NCI-H187 (cell line): ENCODE measurements at regions not wholly inside any gene's neighbourhood (a gene's known extent, or its start where the extent isn't known, plus 50 kb on each side); places are given as distances from the start of the nearest gene placed in this dataset.

Experiments used
- DNase-seq, 2 experiments: peaks; one replicate each; lab custom pipeline; 2025; lab: John Stamatoyannopoulos, UW

DNA sequence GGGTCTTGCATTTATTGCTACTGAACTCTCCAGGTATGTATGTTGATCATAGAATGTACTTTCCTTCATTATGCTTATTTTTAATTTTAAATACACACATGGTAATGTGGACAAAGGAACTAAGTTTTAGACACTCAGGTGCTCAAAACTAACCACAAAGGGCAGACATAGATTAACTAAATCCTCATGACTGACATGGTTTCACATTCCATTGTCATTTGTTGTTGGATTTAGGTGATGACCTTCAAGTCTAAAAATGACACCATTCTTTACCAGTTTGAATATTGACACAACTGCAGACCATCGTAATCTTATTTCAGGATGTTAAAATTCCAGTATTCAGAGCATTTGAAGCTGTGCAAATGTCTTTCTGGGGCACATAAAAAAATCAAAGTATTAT lies 128.4 kb downstream of the BBS10 start:
- DNase-seq: no peak

DNA sequence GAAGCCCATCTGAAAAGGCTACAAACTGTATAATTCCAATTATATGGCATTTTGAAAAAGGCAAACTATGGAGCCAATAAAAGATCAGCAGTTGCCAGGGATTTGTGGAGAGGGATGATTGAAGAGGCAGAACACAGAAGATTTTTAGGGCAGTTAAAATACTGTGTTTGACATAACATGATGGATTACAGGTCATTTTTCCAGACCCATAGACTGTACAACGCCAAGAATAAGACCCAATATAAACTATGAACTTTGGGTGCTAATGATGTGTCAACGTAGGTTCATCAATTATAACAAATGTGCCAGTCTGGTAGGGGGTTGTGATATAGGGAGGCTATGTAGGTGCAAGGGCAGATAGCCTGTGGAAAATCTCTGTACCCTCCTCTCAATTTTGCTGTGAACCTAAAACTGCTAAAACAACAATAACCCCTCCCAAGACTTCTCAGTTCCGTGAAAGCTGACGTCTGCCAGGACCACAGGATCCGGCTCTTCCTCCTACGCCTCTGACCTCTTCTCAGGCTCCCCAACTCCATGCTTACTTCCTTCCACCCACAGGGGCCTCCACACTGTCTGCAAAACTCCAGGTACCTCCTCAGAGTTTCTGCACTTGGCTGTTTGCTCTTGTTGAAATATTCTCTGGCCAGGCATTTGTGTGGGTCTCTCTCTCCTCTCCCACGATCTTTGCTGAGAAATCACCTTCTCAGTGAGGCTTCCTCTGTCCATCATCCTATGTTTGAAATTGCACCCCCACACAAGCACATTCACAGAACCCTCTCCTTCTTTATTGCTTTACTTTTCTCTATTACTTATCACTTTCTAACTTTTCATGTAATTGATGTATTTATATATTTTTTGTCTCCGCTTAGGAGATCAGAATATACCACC lies 131.4 kb downstream of the BBS10 start:
- no peak for DNase-seq

DNA sequence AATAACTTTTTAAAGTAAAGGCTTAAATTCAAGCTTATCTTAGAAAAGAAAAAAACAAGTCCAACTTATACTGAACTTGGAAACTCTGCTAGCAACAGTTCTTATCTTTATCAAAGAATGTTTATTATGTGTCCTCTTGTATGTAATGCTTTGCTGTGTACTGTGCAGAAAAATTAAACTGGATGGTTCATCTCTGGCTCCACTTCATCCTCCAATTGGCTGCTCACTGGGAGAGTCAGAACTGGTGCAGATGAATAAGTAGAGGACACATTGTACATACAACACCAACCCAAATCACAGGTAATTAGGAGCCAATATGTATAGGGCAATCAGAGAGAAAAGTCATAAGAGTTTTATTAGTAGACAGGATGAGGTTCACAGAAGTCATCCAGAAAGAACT lies 123.6 kb upstream of the NAP1L1 start:
- DNase-seq: no peak

DNA sequence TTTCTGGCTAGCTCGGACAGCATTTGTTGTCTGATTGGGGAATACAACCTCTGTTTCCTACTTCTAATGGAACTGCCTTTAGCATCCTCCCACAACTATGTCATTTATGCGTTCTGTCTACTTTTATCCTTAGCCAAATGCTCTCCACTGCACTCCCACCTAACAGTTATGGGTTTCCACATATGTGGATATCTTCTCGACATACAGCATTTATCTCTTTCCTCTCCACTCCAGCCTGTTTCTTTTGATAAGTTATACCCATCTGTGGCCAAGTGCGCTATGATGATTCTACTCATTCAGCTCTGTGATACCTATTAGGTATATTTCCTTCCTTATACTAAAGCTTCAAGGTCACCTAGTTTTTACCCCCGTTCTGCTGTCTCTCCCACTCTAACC lies 122.2 kb upstream of the NAP1L1 start:
- no peak for DNase-seq

DNA sequence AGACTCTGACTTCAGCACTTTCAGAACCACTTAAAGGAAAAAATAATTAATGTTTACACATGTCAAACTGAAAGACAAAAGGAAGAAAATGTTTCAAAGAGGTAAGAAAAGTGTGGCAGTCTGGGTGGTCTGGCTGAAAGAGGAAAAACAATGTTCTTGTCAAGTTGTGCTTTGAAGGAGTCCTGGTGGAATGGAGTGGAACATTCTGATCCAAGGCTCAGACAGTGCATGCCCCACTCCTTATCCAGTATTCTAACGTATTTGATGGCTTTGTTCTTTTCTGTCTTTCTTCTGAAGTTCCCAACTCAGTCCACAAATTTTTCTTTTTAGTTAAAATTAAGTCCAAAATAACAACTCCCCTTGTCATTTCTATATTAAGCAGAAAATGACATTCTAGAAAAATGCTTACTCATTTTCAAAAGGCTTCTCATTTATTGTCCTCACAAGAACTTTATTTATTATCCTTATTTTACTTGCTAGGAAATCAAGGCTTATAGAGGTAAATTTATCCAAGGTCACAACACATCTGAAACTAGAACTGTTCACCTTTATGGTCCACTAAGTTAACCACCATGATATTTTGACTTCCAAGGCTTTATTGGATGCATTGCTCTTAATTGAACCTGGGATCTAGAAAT lies 121.7 kb upstream of the NAP1L1 start:
- no peak for DNase-seq

DNA sequence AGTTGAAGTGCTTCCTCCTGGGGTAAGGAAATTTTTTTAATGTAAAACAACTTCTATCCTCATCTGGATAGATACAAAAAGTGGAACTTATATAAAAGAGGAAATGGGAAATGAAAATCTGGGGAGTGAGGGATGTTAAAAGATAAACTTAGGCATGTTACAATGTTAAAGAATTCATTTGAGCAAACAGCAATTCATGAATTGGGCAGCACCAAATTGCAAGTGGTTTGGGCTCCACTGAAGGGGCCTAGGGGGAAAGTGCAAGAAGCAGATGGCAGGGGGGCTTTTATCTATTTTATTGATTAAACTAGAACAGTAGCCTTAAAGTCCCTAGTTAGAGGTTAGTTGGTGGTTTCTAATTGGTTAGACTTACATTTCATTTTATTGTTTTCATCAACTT lies 118.1 kb upstream of the NAP1L1 start:
- no peak for DNase-seq

DNA sequence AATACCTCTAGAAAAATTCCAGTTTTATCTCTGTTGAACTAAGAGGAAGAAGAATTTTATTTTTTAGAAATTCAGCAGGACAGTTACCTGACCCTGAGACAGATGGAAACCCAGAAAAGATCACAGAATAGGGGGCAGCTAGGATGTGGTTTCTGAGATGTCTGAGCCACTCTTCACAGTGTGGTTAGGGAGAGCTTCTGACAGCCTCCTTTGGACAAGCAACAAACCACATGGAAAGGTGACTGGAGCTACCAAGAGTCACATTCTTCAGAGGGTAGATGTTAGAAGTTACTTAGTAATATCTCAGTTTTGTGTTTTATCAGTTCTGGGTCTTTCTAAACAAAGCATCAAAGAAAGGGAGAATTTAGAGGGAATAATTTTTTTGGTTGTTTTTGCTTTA lies 117.3 kb upstream of the NAP1L1 start:
- no peak for DNase-seq

DNA sequence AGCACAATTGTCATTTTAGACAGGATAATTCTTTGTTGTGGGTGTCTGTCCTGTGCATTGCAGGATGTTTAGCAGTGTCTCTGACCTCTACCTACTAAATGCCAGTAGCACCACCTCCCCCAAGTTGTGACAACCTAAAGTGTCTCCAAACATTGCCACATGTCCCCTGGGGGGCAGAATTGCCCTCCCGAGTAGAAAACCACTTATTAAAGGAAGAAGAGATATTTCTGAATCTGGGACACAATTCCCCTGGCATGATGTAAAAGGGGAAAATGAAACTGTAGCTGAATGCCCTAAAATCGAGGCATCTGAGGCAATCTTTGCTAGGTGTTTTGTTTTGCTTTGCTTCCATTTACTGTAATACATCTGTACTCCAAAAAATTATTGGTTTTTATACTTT lies 116.8 kb upstream of the NAP1L1 start:
- DNase-seq: no peak

DNA sequence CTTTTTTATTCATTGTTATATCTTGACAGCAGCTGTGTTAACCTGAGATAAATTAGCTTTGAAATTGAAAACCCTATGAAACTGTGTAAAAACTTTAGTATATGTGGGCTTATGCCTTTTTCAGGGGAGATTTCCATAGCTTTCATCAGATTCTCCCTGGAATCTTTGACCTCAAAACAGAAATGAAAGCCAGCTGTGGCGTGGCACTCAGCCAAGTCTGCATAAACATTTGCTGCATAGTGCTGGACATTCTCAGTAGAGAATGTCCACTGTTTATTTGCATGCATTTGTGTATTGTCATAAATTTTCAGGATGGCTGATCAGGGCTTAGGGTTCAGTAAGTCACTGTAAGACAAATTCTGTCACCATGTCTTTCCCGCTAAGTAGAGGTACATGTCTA lies 115.3 kb upstream of the NAP1L1 start:
- no peak for DNase-seq

DNA sequence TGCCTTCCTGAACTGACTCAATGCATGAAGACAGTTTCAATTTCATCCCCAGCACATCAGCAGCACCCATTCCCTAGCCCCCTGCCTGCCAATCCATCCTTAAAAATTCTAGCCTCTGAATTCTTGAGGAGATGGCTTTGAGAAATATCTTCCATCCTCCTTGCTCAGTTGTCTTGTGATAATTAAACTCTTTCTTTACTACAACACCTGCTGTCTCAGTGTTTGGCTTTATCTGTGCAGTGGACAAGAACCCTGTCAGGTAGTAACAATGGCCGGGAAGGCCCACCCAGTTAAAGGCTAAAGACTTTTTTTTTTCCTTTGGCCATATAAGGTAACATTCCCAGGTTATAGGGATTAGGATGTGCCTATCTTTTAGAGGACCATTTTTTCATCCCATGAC lies 114.4 kb upstream of the NAP1L1 start:
- DNase-seq: no peak

DNA sequence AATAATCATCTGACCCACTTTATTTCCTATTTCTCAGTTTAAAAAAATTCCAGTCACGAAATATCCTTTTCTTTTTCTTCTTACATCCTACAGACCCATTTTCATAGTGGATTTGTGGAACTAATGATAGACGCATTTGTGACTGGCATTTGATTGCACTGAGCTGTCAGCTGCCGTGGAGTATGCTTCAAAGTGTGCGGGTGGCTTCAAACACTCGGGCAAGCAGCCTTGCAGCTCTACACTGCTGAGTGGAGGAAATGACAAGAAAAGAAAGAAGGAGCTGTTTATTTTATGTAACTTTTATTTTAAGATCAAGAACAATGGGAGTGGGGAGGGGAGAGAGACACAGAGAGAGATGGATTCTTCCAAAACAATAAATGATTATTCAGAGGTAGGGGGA lies 112.8 kb upstream of the NAP1L1 start:
- no peak for DNase-seq

DNA sequence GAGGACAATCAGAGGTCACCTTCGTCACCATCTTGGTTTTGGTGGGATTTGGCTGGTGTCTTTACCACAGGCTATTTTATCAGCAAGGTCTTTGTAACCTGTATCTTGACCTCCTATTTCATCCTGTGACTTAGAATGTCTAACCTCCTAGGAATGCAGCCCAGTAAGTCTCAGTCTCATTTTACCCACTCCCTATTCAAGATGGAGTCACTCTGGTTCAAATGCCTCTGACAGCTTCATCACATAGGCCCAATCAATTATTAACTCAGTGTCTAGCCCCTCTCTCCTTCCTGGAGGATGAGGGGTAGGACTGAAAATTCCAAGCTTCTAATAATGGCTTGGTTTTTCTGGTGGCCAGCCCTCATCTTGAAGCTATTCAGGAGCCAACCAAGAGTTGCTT lies 111.4 kb upstream of the NAP1L1 start:
- no peak for DNase-seq

DNA sequence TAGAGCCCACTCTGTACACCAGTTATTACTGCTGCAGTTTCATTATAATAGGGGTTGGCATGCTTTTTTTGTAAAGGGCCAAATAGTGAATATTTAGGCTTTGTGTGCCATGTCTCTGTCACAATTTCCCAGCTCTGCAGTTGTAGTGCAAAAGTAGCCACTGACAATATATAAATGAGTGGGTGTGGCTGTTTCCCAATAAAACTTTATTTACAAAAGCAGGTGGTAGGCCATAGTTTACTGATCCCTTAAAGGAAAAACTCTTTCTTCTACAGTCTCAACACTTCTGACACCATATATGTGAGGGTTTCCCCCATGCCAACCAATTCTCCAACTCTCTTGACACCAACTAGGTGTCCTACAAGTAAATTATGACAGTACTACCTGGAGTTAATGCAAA lies 110.2 kb upstream of the NAP1L1 start:
- no peak for DNase-seq

DNA sequence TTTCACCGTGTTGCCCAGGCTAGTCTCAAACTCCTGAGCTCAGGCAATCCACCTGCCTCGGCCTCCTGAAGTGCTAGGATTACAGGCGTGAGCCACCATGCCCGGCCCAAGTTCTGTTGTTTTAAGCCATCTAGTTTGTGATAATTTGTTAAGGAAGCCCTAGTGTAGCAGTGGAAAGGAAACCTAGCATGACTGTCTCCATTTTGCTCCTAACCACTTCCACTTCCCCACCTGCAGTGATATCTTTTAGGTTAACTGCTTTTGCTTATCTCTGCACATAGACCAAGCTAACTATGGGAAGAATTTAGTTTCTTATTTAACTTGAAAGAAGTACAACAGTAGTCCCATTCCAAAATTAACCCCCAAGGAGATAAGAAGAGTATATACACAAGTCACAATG lies 109.5 kb upstream of the NAP1L1 start:
- no peak for DNase-seq

DNA sequence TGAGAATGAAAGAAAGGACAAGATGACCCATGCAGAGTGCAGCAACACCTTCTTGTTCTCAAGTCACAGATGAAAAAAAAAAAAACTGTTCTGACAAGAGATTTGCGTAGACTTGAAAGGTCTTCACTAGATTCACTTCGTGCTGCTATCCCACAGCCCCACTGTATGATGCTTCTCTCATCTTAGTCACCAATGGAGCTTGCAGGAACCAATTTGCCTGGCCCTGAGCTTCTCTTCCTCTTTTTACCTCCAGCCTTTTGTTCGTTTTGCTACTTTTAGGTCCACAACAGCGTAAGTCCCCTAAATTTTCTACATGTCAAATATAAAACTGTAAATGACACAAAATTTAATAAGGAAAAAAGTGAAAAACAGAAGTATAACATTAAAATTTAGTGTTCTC lies 107.9 kb upstream of the NAP1L1 start:
- no peak for DNase-seq

DNA sequence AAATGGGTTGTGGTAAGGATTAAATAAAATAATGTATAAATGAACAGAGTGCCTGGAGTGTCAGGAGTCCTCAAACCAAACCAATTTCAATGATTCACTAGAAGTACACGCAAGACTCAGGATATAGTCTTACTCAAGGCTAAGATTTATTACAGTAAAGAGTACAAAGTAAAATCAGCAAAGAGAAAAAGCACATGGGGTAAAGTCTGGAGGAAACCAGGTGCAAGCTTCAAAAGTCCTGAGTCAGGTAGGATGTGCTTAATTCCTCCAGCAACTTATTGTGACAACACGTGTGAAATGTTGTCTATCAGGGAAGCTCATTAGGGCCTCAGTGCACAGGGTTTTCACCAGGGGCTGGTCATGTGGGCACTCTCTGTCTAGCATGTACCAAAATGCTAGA lies 105.8 kb upstream of the NAP1L1 start:
- no peak for DNase-seq

DNA sequence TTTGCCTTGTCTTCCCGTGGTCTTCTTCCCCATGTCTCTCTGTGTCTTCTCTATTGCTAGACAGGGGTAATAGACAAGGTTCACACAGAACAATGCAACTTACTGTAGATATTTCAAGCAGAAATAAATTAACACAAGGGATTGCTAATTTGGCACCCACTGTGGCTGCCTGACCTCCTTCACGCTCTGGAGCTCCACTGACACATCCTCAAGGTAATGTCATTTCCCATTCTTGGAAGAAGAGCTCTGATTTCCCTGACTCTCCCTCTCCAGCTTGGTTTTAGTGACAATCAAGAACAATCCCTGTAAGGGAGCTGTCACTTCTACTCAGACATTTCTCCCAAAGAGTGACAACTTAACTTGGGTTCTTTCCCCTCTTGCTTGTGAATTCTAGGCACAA lies 105.4 kb upstream of the NAP1L1 start:
- DNase-seq: no peak

DNA sequence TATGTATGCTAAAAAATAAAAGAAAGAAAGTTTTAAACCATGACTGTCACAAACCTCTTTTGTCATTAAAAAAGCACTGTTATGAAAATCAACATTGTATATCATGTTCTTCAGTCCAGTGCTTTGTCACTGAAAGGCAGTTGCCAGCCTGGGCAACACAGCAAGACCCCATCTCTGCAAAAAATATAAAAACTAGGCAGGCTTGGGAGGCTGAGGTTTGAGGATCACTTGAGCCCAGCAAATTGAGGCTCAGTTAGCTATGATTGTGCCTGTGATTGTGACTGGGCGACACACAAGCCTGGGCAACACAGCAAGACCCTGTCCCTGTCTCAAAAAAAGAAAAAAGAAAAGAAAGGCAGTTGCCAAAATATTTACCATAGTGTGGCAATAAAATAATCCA lies 102.7 kb upstream of the NAP1L1 start:
- no peak for DNase-seq

DNA sequence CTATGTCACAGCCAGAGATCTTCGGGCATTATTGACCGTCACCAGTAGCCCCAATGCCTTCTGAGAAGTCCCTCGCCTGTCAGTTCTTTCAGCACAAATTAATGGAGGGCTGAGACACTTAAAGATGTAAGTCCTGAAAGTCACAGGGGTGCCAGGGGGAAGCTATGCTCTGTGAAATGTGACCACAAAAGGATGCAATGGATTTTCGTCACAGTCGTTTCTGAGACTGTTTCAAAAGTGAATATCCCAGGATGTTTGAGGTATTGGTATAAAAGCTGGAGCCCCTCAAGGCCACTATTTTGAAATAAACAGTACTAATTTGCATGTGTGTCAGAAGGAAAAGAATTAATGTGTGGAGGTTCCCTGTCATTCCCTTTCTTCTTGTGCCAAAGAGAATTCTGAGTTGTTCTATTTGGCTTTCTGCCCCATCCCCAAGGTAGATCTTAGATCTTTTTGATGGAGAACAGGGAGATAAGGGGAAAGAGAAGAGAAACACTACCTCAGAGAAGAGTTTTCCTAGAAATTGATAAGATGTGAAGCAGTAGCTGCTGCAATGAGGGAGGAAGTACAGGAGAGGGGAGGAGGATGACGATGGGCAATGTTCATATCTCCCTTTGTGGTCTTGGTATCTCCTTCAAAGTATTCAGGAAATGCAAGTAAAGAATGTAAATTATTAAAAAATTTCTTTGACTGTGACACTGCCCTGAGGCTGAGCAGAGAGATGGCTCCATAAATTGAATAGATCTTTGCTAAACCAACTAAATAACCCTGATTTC lies 101.8 kb upstream of the NAP1L1 start:
- DNase-seq: no peak

DNA sequence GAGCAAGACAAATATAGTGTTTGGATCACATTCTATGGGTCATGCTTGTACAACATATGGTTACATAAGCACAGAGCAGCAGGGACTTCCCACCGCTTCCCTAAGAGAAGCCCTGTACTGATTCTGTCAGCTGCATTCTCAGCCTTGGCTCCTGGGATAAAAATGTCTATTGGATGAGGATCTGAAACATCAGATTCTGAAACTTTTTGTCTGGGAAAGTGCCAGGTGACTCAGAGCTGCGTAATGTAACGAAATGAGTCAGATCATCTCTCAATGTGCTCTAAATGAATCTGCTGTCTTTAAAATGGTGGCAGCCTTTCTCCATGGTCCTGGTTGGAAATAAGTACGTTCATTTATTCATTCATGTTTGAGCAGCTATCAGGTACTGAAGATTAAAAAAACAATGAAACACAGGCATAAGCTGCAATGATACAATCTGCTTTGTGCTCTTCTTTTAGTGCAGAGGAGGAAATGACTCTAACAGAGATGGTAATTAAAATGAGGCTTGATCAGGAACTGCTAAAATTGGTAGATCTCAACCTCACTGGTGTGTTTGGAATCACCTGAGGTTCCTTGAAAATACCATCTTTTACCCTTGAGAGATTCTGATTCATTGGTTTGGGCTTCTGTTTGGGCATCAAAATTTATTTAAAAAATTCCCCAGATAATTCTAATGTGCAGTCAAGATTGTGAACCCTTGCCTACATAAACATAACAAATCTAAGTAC lies 99.1 kb upstream of the NAP1L1 start:
- no peak for DNase-seq

DNA sequence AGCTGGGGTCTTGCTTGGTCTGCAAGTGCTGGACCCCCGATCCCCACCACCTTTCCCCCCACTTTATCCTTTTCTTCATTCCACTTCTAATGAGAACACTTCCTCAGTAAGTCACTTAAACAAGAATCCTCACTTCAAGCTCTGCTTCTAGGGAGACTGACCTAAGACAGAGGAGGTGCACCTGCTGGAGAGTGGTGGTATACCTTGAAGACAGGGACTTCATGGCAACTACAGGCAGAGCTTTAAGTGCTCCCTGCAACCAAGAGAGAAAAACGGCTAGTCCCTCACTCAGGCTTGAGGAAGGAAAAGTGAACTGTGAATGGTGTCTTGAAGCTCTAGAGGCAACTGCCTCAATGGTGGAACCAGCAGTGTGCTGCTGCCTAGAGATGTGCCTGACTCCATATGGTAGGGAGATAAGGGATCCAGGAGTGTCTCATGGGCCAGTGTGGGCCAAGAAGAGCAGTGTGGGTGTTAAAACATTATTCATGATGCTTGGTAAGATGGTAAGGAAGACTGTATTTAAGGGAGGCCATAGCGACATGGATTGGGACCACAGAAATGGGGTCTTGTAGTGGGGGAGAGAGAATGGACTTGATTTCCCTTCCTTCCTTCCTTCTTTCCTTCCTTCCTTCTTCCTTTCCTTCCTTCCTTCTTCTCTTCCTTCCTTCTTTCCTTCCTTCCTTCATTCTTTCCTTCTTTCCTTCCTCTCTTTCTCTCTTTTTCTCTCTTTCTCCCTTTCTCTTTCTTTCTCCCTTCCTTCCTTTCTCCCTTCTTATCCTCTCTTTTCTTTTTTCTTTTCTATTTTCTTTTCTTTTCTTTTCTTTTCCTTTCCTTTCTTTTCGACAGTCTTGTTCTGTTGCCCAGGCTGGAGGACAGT lies 96.2 kb upstream of the NAP1L1 start:
- no peak for DNase-seq
